ENCODE measurements at regions not wholly inside any gene's neighbourhood (a gene's known extent, or its start where the extent isn't known, plus 50 kb on each side); places are given as distances from the start of the nearest gene placed in this dataset.

DNA sequence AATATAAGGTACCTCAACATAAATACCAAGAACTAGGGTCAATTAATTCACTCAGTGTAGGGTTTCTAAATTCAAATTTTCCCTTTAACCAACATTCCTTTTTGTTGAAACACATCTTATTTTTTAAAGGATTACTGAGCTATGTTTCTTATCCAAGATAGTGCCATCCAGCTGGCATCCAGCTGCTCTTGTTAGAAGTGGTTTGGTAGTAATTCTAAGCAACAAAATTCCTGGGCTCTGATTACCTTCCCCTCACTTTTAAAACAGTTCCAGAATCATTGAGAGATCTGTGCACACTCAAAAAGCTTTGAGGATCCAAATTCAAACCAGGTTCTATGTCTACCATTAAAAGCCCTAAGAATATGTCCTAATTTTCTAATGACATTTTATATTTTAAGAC, 583.7 kb downstream of the TRIML1 start:
- TF ChIP-seq REST (IDR thresholded peaks at IDR 0.05; ENCODE audit: insufficient read depth in 1 of 2, low read depth in 2 of 2, low read length in 2 of 2): no peak
- no peak for TF ChIP-seq POLR2AphosphoS5 (IDR thresholded peaks at IDR 0.05; ENCODE audit: low read depth, low read length)
- no peak for TF ChIP-seq TAF1 (IDR thresholded peaks at IDR 0.05; ENCODE audit: borderline replicate concordance, insufficient read depth, low read length)
- no peak for TF ChIP-seq SIN3A (IDR thresholded peaks at IDR 0.05; ENCODE audit: borderline replicate concordance, insufficient read depth, low read length)
